ENCODE measurements at regions not wholly inside any gene's neighbourhood (a gene's known extent, or its start where the extent isn't known, plus 50 kb on each side); places are given as distances from the start of the nearest gene placed in this dataset.

- TF ChIP-seq, protein P1, sequence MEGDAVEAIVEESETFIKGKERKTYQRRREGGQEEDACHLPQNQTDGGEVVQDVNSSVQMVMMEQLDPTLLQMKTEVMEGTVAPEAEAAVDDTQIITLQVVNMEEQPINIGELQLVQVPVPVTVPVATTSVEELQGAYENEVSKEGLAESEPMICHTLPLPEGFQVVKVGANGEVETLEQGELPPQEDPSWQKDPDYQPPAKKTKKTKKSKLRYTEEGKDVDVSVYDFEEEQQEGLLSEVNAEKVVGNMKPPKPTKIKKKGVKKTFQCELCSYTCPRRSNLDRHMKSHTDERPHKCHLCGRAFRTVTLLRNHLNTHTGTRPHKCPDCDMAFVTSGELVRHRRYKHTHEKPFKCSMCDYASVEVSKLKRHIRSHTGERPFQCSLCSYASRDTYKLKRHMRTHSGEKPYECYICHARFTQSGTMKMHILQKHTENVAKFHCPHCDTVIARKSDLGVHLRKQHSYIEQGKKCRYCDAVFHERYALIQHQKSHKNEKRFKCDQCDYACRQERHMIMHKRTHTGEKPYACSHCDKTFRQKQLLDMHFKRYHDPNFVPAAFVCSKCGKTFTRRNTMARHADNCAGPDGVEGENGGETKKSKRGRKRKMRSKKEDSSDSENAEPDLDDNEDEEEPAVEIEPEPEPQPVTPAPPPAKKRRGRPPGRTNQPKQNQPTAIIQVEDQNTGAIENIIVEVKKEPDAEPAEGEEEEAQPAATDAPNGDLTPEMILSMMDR (IDR thresholded peaks at IDR 0.05; ENCODE audit: partially characterized antibody, unreplicated experiment), result no peak
- Mint-ChIP-seq H3K27ac (ENCODE audit: unreplicated experiment) (no peak overlapping the region), H3K9me3 (ENCODE audit: unreplicated experiment) (peaks cover 4% of the 10 kb centered on the region), H3K4me1 (ENCODE audit: low read depth, unreplicated experiment) (no peaks in the 10 kb centered on the region), H3K36me3 (ENCODE audit: unreplicated experiment) (no peaks in the 10 kb centered on the region), H3K27me3 (ENCODE audit: unreplicated experiment) (no peaks in the 10 kb centered on the region), H3K4me3 (ENCODE audit: unreplicated experiment) (no peak overlapping the region)
- no peak for DNase-seq
Measured at GRCh38 chr2:215609089-215610032, 173.5 kb upstream of the FN1 start.

DNA sequence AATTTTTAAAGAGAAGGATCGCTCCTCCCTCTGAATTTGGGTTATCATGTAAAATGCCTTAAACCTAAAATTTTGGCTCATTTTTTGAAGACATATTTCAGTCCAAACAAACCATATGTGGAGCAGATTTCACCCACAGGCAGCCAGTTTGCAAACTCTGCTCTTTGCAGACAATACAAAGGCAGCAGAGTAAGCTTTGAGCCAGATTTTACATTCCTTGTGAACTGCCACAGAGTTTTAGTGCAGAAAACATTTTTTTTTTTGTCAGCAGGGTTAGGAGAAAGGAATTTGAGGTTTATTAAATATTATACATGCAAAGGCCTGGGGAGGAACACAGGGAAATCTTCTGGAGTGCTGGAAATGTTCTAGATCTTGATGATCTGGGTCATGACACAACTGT lies 171.9 kb upstream of the FN1 start:
- Mint-ChIP-seq H3K27me3 (ENCODE audit: unreplicated experiment) (no peaks in the 10 kb centered on the region), H3K9me3 (ENCODE audit: unreplicated experiment) (peaks cover 4% of the 10 kb centered on the region), H3K36me3 (ENCODE audit: unreplicated experiment) (no peaks in the 10 kb centered on the region), H3K27ac (ENCODE audit: unreplicated experiment) (no peak overlapping the region), H3K4me1 (ENCODE audit: low read depth, unreplicated experiment) (no peaks in the 10 kb centered on the region), H3K4me3 (ENCODE audit: unreplicated experiment) (no peak overlapping the region)
- TF ChIP-seq, protein P1 (IDR thresholded peaks at IDR 0.05; ENCODE audit: partially characterized antibody, unreplicated experiment), result no peak
- no peak for DNase-seq

GRCh38 chr2:215606219-215606618 lies 170.4 kb upstream of the FN1 start:
- TF ChIP-seq, protein P1 (IDR thresholded peaks at IDR 0.05; ENCODE audit: partially characterized antibody, unreplicated experiment), result no peak
- H3K4me3 Mint-ChIP-seq (ENCODE audit: unreplicated experiment), result no peak overlapping the region
- no peak overlapping the region for H3K27ac Mint-ChIP-seq (ENCODE audit: unreplicated experiment)

DNA sequence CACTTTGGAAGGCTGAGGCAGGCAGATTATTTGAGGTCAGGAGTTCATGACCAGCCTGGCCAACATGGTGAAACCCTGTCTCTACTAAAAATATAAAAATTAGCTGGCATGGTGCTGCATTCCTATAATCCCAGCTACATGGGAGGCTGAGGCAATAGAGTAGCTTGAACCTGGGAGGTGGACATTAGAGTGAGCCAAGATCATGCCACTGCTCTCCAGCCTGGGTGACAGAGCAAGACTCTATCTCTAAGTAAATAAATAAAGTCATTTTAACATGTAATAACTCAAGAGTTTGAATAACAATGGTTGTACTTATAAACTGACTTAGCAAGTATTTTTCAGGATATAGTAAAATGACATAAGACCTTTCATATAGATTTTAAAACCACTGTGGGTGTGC lies 169.3 kb upstream of the FN1 start:
- H3K27me3 Mint-ChIP-seq (ENCODE audit: unreplicated experiment), result no peaks in the 10 kb centered on the region
- TF ChIP-seq, protein P1 (IDR thresholded peaks at IDR 0.05; ENCODE audit: partially characterized antibody, unreplicated experiment), result no peak
- no peaks in the 10 kb centered on the region for H3K4me1 Mint-ChIP-seq (ENCODE audit: low read depth, unreplicated experiment)

More at GRCh38 chr2:215606219-215606618, 170.4 kb upstream of the FN1 start:
- H3K36me3 Mint-ChIP-seq (ENCODE audit: unreplicated experiment), result no peaks in the 10 kb centered on the region
- DNase-seq, result no peak
- no peaks in the 10 kb centered on the region for H3K27me3 Mint-ChIP-seq (ENCODE audit: unreplicated experiment)
- H3K9me3 Mint-ChIP-seq (ENCODE audit: unreplicated experiment), result peaks cover 4% of the 10 kb centered on the region
- no peaks in the 10 kb centered on the region for H3K4me1 Mint-ChIP-seq (ENCODE audit: low read depth, unreplicated experiment)

GRCh38 chr2:215604606-215605005 lies 168.7 kb upstream of the FN1 start:
- H3K27ac Mint-ChIP-seq (ENCODE audit: unreplicated experiment), result no peak overlapping the region
- no peak for DNase-seq
- TF ChIP-seq, protein P1 (IDR thresholded peaks at IDR 0.05; ENCODE audit: partially characterized antibody, unreplicated experiment), result no peak

More for the DNA sequence above, 169.3 kb upstream of the FN1 start:
- DNase-seq, result no peak
- H3K9me3 Mint-ChIP-seq (ENCODE audit: unreplicated experiment), result peaks cover 2% of the 10 kb centered on the region
- H3K4me3 Mint-ChIP-seq (ENCODE audit: unreplicated experiment), result no peak overlapping the region
- H3K36me3 Mint-ChIP-seq (ENCODE audit: unreplicated experiment), result no peaks in the 10 kb centered on the region
- no peak overlapping the region for H3K27ac Mint-ChIP-seq (ENCODE audit: unreplicated experiment)

More at GRCh38 chr2:215604606-215605005, 168.7 kb upstream of the FN1 start:
- Mint-ChIP-seq H3K36me3 (ENCODE audit: unreplicated experiment) (no peaks in the 10 kb centered on the region), H3K27me3 (ENCODE audit: unreplicated experiment) (no peaks in the 10 kb centered on the region), H3K4me1 (ENCODE audit: low read depth, unreplicated experiment) (no peaks in the 10 kb centered on the region), H3K4me3 (ENCODE audit: unreplicated experiment) (no peak overlapping the region), H3K9me3 (ENCODE audit: unreplicated experiment) (no peaks in the 10 kb centered on the region)
